NCI-H2171 (cell line): ENCODE measurements at regions not wholly inside any gene's neighbourhood (a gene's known extent, or its start where the extent isn't known, plus 50 kb on each side); places are given as distances from the start of the nearest gene placed in this dataset.
A peak's percentile ranks its signal among the peaks of the same experiment; 100 is the strongest.

Experiments
- DNase-seq: peaks from one replicate; lab custom pipeline; 2025; lab: John Stamatoyannopoulos, UW

DNA sequence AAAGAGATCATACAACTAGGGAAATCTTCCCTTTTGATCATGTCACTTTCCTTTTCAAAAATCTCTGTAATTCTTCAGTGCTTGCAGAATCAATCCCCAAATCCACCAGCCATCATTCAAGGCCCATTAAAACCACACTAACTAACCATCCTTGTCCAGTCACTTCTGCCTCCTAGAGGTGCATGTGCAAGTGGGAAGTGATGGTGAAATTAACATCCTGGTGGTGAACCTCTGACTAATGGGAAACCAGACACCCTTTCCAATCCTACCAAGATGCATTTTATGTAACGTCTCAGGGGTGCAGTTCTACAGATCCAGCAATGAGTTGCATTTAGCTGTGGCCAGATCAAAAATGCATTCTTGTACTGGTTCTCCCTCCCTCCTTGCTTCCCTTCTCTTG is 341.8 kb downstream of the RAPGEF2 start:
- no peak for DNase-seq

DNA sequence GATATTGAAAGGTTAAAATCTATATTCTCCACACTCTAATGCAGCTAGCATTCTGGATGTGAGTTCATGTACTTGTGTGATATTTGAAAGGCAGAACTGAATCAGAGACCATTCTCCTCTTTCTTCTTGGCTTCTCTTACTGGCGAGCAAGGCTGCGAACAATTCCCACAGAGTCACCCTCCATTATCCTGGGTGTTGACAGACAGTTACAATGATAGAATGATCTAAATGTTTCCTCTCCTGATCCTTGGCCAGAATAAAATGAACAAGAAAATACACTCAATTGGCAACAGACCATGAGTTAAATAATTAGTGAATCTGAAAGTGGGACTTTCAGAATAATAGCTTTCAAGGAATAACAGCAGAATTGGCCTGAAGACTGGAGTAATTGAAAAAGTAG is 342.8 kb downstream of the RAPGEF2 start:
- no peak for DNase-seq

DNA sequence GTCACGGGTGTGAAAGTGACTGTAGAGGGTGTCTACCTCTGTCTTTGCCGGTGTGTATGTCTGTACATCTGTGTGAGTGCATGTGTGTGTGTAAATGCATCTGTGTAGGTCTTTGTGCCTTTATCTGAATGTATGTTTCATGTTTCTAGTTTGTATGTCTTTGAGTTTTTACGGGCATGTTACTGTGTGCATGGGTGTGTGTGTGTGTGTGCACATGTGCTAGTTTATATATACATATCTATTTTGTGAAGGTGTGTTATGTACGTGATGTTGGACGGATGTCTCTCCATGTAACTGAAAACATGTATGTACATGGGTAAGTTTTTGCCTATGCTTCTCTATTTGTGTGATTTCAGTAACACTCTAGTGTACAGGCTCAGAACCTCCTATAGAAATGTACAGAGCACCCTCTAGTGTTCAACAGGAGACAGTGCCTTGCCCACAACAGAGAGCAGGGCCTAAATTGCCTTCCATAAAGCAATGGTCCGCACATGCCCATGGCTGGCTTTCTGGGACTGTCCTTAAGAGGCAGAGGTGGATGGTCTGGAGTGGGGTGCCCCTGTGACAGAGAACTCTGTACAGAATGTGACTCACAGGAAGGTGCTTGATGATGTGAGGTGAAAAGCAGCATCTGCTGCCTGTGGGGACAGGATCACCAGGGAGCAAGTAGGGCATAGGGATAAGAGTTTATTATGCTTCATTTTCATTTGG is 343.5 kb downstream of the RAPGEF2 start:
- DNase-seq = peak; percentile 8

DNA sequence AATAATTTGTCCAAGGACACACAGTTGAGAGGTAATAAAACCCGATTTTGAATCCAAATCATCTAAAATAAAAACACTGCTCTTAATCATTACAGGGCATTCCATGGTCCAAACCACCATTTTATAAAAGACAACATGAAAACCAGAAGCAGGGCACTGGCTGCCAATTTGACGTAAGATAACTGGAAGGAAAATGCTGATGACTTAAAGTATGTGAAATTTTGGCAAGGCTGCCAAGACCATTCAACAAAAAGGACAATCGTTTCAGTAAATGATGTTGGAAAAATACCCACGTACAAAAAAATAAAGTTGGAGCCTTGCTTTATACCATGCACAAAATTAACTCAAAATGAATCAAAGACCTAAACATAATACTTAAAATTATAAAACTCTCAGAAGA is 344.4 kb downstream of the RAPGEF2 start:
- no peak for DNase-seq

DNA sequence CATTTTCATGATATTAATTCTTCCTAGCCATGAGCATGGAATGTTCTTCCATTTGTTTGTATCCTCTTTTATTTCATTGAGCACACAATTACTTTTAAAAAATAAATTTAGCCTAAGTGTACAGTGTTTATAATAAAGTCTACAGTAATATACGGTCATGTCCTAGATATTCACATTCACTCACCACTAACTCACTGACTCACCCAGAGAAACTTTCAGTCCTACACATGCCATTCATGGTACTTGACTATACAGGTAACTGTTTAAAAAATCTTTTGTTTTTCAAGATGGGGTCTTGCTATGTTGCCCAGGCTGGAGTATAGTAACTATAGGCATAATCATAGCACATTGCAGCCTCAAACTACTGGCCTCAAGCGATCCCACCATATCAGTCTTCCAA is 348.1 kb downstream of the RAPGEF2 start:
- no peak for DNase-seq

DNA sequence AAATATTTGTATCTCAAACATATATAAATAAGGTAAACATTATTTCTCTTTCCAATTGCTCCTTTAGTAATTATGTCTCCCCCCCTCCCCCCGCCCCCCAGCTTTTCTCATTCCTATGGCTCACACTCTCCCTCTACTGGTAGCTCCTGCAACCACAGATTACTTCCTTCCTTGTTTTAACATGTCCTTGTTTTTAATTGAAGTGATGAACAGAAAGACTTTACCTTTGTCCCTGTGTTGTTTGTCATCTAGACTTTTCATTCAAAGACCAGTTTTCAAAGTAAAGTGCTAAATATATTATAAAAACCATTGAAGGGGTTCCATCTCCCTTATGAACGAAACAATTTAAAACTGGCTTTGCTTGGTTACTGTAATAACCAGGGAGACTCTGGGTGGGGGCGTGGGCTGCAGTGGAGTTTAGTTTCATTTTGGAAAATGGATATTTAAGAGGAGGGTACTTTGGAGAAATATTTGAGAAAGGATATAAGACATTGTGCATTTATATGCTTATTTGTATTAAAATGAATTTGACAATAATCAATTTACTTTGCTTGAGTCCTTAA is 352.9 kb downstream of the RAPGEF2 start:
- no peak for DNase-seq

DNA sequence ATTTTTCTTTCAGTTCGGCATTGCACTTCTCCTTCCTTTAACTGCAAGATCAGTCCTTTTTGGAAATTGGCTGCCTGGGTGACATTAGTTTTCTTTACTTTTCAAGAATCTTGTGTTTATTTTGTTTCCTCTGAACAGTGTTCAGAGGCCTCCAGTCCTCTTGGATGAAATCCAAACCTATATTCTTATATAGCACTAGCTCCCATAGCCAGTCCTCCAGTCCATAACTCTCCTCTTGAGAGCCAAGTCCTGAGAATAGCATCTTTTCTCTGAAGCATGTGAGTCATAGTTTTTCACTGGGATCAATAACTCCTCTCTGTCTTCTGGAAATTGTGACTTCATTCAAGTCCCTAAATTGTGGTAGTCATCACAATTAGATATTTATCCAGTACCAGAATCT is 357.5 kb downstream of the RAPGEF2 start:
- no peak for DNase-seq

DNA sequence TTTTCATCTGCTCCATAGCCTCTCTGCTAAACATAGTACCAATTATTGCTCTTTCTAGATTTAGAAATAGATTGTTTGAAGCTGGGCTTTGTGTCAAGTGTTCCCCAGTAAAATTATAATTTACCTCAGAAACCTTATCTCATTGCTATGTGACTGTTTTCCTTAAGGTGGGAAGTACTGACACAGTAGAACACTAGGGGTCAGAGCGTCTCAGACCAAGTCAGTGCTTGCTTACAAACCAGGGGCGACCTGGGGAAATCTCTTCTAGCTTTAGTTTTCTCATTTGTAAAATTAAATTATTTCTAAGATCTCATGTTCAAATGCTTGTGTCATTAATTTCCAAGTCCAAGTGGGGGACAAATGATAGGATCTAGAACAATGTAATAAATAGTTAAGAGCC is 360.4 kb downstream of the RAPGEF2 start:
- DNase-seq = no peak

DNA sequence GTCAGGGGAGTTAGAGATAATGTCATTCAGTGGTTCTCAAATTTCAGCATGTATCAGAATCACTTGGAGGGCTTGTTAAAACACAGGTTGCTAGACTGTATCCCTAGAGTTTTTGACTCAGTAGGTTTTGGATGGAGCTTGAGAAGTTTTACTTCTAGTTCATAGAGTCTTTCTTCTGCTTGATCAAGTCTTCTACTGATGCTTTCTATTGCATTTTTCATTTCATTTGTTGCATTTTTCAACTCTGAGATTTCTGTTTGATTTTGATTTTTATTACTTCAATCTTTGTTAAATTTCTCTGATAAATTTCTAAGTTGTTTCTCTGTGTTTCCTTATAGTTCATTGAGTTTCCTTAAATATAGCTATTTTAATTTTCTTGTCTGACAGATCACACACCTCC is 361.4 kb downstream of the RAPGEF2 start:
- DNase-seq = no peak

DNA sequence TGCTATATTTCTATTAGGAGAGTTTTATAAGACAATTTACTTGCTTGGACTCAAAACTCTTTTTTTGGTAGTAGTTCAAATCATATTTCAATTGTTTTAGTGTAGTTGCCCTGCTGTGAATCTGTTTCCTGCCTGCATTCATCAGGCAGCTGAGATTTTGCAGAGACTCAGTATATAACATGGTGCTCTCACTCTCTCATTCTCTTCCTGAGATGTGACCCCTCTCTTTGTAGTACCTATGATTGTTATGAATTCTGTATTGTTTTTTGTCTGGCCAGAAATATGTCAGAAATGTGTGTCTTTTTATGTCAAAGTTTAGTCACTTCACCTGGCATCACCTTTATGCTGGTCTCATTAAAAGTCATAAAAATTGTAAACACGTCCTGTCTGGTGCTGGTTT is 374.0 kb downstream of the RAPGEF2 start:
- no peak for DNase-seq

DNA sequence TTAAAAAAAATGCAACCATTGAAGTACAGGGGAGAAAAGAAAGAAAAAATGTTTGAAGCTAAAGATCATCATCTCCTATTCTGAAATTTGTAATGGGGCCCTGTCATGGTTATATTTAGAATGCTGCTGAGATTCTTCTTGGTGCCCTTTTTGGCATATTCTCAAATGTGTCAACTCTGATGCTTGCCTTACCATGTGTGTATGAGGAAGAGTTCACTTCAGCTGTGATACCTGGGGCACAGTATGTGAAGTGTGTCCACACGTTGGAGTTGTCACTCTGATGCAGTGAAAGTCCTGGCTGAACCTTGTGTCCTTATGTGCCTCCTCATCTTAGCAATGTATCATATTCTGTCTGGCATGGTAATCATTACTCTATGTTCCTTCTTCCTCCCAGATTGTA is 377.9 kb downstream of the RAPGEF2 start:
- no peak for DNase-seq

DNA sequence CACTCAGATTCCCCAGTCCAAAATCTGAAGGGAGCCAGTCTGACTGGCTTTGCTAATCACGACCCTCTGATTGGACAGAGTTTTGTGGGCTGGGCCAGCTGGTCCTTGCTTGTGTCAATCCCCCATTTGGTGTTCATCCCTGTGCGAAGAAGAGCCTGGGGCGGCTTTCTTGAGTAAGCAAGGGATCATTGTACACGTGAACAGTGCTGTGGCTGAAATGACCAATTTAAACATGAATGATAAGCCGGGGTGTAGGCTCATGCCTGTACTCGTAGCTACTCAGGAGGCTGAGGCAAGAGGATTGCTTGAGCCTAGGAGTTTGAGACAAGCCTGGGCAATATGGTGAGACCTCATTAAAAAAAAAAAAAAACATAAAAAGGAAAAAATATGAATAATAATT is 379.1 kb downstream of the RAPGEF2 start:
- DNase-seq = no peak

DNA sequence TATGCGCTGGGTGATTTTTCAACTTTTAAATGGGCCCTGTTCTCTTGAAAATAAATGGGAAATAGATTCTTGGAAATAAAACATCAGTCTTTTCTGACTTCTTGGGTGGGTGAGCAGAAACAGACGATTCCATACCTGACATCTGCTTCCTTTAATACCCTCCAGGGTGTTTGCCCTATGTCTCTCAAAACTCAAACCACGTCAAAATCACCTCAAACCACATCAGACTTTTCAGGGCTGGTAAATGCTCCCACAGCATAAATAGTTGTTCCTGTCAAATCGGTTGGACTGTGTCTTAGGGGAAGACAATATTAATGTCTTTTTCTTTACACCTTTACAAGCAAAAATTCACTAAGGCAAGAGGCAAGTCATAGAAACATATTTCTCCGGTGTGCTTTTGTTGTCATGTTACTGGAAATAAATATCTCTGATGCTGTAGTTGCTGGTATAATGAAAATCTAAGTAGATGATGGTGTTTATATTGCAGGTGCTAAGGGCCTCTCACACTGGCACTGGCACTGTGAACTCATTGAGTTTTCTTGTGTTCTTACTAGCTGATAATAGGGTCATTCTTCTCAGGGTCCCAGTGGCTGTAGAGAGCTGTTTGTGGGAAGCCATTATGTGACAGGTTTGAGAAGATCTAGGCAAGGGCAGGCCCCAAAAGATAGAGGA is 380.4 kb downstream of the RAPGEF2 start:
- DNase-seq = no peak

DNA sequence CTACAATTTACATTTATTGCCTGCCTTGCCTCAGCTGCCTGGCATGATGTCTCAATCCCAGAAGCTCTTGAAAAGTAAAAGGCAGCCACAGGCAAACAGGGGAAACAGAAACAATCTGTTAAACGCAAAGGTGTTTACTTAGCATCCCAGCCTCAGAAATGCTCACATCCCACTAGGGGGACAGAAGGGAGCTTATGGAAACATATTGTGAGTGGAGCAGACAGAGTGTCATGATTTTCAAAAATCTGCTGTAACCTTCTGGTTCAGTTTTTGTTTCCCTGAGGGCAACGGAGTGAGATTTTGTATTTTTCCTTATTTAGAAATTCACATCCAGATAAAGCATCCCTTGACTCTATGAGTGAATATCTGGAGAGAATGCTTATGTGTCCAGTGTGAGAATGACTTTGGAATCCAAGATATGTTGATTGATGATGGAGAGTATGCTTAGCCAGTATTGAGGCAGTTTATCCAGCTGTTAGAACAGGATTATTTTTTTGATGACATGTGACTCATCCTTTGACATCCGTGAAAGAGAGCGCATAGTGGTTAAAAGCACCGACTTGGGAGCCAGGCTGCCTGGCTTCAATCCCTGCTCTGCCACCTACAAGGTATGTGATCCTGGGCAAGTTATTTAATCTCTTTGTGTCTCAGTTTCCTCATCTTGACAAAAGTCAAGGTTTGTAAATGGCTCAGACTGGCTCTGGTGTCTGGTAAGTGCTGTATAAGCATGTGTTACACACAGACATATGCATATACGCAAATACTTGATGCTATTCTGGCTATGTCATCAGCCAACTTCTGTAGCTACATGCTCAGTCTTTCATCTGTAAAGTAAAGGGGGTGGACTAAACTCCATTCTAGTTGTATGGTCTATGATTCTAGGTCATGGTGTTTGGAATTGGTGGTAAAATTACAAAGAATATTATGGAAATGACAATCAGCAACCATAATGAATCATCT is 381.2 kb downstream of the RAPGEF2 start:
- no peak for DNase-seq

DNA sequence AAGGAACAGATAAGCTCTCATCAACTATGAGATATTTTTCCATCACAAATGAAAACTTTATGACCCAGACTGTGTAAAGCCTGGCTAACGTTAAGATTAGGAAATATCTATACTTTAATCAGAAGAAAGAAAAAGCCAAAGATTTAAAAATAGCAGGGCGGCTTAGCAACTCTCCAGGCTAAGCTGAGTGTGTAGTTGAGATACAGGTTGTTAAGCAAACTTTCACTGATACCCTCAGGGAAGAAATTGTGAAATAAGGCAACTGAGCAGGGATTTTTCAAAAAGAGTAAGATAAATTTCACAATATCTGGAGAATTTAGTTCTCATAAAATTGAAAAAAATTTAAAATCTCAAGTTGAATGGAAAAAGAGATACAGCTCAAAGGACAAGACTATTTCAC is 382.0 kb downstream of the RAPGEF2 start:
- DNase-seq = no peak

DNA sequence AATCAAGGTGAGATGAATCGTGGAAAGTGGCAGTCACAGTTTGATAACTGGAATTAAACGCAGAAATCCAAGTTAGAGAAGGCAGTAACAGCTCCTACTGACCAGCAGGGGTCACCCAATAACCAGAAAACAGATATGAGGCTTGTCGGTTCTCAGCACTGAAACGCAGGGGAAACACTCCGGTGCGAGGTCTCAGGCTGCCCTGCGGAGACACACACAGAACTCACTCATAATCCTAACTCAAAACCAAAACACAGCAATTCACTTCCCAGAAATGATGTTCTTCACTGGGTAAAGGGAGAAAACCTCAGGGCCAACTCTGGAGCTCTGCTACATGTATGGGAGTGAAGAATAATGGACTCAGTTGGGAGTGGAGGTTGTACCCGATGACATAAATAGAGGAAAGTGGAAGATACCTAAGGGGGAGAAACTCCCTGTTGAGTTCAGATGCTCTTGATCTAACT is 384.4 kb downstream of the RAPGEF2 start:
- DNase-seq = no peak

DNA sequence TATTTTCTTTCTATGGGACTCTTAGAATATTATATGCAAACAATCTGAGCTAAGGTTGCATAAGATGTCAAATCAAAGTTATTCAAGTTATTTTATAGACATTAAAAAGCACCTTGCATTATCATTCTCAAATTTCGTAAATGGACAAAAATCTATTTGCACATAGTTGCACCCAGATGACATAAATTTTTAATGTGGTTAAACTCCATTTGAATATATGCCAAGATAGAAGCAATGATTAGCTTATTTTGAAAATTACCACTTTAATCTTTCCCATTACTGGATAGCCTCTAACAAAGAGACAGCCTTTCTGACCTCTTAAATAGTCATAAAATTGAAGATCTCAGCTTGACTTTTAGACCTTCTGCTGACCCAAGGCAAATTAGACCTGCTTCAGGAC is 386.8 kb downstream of the RAPGEF2 start:
- DNase-seq = no peak

DNA sequence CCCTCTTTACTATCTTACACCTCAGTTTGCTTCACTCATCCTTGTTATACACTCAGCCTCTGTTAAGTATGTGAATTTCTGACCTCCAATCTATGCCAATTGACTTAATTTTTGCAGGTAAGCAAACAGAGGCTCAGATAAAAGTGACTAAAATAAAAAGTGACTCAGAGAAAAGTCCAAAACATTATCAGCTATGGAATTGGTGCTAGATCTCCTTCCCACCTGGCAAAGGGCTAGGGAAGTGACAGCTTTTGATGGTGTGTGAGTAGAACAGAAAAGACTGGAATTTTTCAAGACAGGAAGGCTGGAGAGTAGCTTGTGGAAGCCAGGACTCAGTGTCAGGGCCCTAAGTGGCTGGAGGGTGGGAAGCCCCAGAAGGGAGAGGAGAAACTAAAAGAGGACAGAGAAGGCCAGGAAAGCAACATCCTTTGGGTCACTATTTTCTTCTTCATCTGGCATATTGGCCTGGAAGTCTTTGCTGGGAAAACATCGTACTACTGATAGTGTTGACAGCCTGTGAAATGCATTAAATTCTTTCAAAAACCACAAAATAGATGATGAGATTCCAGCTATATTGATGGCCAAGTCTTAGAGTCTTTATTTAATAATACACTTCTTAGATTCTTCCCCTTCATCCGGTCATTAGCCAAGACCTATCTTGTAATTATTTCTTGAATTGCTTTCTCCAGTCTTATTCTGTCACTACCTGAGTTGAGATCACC is 392.8 kb downstream of the RAPGEF2 start:
- no peak for DNase-seq

DNA sequence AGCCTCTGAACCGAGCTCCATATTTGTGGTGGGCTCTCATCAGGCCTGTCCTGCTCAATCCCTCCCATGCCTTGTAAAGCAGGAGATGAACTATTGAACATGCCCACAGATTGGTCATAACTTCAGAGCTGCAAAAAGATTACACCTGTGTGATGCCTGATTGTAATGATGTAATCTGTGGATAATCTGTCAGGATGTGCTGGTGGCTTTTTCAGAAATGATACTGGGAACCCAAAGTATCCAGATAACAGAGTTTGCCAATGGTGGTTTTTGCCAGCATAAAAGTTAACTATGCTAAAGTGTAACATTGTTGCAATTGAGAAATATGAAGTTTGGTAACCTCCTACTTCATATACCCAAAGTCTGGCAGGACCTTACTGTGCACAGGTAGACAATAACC is 393.4 kb downstream of the RAPGEF2 start:
- DNase-seq = no peak

DNA sequence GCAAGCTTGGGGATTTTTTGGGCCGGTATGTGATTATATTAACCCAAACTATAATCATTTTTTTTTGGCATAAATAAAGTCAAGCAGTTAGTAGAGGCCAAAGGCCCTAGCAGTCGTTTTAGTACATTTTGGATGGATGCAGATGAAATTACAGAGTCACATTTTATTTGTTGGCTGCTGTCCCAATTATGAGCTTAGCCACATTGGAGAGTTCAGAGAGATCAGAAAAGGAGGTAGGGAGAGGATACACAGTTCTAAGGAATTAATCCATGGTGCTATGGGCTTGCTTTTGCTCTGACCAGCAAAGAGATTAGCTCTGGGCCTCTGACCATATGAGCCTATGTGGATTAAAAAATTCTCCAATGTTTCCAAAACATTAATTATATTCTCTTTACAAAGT is 395.1 kb downstream of the RAPGEF2 start:
- no peak for DNase-seq

DNA sequence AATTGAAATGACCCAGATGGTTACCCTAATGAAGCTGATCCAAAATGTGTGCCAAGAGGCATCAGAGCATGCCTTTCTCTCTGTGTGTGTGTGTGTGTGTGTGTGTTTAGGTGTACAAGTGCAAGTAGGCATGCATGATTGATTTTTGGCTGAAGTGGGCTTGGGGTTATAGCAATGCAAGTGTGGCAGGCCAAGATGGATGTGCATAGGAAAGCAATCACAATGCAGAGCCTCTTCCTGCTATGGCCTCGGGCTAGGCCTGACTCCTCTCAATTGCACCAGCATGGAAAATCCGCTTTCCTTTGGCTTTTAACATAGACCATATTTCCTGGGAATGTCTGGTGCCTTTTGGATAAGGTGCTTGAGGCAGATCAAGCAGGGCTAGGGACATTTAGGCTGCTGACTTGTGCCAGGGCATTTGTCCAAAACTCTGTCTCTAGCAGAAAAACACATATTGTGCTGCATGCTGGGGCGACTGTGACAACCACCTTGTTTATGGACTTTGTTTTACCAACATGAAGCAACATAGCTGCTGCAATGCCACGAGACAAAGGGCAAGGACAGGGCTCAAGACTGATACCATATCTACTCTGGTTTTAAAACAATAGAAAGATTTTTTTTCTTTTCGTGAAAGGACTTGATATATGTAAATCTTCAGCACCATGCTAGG is 395.7 kb downstream of the RAPGEF2 start:
- DNase-seq = no peak
